GM21529 (cell line): ENCODE measurements at regions not wholly inside any gene's neighbourhood (a gene's known extent, or its start where the extent isn't known, plus 50 kb on each side); places are given as distances from the start of the nearest gene placed in this dataset.
"Not testable (repeated sequence)": the region's sequence is repeated elsewhere in the genome, so short reads cannot be mapped to it uniquely, and the experiment has no call there.

Experiments
- ATAC-seq: cut with Tn5 transposase; IDR thresholded peaks from one replicate; pipeline ENCODE4 v1.9.1; 2021; ENCODE audit not compliant: unreplicated experiment

GRCh38 chr2:143936538-143936847 is 583.4 kb downstream of the ZEB2 start:
- no peak for ATAC-seq

- no peak for ATAC-seq
Observed at GRCh38 chr2:143935482-143935752, 584.5 kb downstream of the ZEB2 start.

GRCh38 chr2:143934626-143935481 is 585.1 kb downstream of the ZEB2 start:
- ATAC-seq, result peak; percentile 43

GRCh38 chr2:143933946-143934569 is 585.9 kb downstream of the ZEB2 start:
- ATAC-seq, result no peak

GRCh38 chr2:143930891-143931290 is 589.0 kb downstream of the ZEB2 start:
- no peak for ATAC-seq

- no peak for ATAC-seq
Observed at GRCh38 chr2:143928613-143929012, 591.3 kb downstream of the ZEB2 start.

- ATAC-seq, result no peak
Observed at GRCh38 chr2:143928184-143928583, 591.7 kb downstream of the ZEB2 start.

GRCh38 chr2:143926736-143927135 is 593.2 kb downstream of the ZEB2 start:
- no peak for ATAC-seq

- not testable (repeated sequence) for ATAC-seq
Observed at GRCh38 chr2:143922261-143922830, 597.6 kb downstream of the ZEB2 start.

- ATAC-seq, result no peak
Observed at GRCh38 chr2:143918465-143918989, 601.4 kb downstream of the ZEB2 start.

- no peak for ATAC-seq
Observed at GRCh38 chr2:143916781-143917180, 603.1 kb downstream of the ZEB2 start.

GRCh38 chr2:143909577-143910353 is 610.2 kb downstream of the ZEB2 start:
- ATAC-seq, result no peak

- no peak for ATAC-seq
Observed at GRCh38 chr2:143908843-143909242, 611.1 kb downstream of the ZEB2 start.

GRCh38 chr2:143907801-143908200 is 612.1 kb downstream of the ZEB2 start:
- no peak for ATAC-seq

- ATAC-seq, result no peak
Observed at GRCh38 chr2:143906850-143907249, 613.1 kb downstream of the ZEB2 start.

- ATAC-seq, result no peak
Observed at GRCh38 chr2:143905587-143905986, 614.3 kb downstream of the ZEB2 start.

GRCh38 chr2:143903172-143903856 is 616.6 kb downstream of the ZEB2 start:
- no peak for ATAC-seq

GRCh38 chr2:143901185-143901842 is 618.6 kb downstream of the ZEB2 start:
- peak; percentile 80 for ATAC-seq

- no peak for ATAC-seq
Observed at GRCh38 chr2:143899987-143900386, 619.9 kb downstream of the ZEB2 start.

GRCh38 chr2:143893371-143893770 is 626.5 kb downstream of the ZEB2 start:
- no peak for ATAC-seq
